ENCODE measurements at regions not wholly inside any gene's neighbourhood (a gene's known extent, or its start where the extent isn't known, plus 50 kb on each side); places are given as distances from the start of the nearest gene placed in this dataset.

DNA sequence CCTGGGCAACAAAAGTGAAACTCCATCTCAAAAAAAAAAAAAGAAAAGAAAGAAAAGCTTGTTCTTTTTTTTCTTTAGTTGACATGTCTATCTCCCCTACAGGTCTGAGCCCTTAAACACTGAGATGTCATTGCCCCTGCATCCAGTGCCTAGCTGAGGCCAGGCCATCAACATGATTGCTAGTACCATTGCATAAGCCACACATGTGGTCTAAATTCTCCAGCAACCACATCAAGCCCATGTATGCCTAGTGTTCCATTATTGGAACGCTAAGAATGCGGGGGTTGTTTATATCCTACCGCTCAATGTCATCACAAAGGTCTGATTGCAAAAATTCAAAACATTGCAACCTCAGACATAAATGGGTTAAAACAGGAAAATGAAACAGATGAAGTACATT lies 62.7 kb downstream of the NPTX2 start:
- no peak for DNase-seq

DNA sequence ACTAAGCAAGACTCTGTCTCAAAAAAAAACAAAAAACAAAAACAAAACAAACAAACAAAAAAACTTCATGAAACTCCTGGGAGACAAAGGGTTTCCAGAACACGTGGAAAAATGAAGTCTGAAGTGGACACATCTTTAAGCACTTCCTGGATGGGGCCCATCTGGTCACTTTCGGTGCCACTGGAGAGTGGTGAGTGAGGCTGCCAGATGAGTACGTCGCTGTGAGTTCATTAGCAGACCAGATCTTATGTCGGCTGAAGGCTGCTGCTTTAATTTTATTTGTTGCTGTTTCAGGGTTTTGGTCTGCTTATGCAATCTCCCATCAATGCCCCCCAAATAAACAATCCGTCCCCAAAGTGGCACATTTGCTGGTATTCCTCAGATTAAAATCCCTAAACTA lies 64.4 kb downstream of the NPTX2 start:
- DNase-seq, result no peak

DNA sequence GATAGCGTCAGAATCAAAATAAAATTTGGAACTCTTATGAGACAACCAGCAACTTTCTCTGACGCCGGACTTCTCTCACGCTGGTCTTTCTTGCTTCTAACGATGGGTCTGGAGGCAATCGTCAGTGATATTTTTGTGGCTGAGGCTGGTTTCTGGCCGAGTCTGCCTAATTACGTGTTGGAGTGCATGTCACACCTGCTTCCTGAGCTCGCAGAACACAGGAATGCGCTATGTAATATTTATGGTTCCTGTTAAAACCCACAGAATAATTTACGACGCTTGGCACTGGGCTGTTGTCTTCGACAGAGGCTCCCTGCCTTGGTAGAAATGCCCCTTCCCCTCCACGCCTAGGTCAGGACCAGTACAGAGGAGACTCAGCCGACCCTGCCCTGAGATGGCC lies 64.9 kb downstream of the NPTX2 start:
- DNase-seq, result no peak

DNA sequence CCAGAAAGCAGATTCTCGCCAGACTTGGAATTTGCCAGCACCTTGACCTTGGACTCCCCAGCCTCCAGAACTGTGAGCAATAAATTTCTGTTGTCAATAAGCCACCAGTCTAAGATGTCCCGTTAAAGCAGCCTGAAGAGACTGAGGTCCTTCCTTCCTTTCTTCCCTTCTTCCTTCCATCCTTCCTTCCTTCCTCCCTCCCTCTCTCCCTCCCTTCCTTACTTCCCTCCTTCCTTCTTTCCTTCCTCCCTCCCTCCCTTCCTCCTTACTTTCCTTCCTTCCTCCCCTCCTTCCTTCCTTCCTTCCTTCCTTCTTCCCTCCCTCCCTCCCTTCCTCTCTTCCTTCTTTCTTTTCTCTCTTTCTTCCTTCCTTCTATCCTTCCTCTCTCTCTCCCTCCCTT lies 66.4 kb downstream of the NPTX2 start:
- DNase-seq, result no peak

DNA sequence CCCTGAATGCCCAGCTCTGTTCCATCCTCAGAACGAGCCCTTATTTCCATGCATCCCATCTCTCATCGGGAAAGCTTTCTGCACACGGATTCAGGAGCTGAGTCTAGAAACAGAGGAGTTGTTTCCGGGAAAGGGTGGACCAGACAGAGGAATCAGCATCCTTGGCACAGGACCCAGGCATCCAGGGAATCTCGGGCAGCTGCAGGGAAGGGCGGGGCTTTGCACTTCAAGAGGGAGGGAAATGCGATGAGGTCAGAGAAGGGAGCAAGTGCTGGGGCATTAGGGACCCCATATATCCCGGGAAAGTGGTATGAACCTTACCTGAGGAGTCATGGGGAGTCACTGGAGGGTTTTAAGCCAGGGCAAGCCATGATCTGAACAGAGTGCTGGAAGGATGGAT lies 68.5 kb downstream of the NPTX2 start:
- no peak for DNase-seq

DNA sequence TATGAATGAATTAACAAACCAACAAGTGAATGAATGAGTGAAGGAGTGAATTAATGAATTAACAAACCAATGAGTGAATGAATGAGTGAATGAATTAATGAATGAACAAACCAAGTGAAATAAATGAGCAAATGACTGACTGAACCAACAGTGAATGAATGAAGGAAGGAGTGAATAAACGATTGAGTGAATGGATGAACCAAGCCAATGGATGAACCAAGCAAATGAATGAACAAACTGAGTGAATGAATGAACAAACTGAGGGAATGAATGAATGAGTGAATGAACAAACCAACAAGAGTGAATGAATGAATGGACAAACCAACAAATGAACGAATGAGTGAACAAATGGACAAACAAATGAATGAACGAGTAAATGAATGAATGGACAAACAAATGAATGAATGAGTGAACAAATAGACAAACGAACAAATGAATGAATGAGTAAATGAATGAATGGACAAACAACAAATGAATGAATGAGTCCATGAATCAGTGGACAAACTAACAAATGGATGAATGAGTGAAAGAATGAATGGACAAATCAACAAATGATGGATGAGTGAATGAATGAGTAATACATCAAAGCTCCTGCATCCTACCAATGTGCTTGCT lies 69.5 kb downstream of the NPTX2 start:
- no peak for DNase-seq

DNA sequence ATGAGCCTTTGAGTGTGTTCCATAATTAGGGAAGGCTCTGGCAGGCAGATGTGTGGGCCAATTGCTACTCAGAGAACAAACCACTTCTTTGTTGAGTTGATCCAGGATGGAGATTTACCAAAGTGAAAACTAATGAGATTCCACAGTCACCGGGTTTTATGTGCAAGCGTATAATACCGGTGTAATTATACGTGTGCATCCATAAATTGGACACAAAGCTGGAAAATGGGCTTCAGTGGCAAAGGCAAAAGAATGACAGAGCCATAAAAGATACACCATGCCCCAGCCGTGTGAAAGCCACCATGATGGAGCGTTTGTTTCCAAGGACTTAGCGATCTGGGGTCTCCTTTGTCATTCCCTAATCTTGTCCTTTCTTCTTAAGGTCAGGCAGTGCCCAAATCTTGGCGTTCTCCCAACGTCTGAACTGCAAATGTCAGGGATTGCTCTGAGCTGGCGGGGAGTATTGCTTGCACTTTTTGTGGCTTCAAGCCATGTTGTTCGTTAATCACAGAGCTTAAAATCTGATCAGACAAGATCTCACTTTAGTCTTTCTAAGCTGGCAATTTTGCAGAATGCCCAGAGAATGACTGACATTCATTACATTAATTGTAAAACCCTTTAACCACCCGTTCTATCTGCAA lies 70.1 kb downstream of the NPTX2 start:
- DNase-seq, result no peak

DNA sequence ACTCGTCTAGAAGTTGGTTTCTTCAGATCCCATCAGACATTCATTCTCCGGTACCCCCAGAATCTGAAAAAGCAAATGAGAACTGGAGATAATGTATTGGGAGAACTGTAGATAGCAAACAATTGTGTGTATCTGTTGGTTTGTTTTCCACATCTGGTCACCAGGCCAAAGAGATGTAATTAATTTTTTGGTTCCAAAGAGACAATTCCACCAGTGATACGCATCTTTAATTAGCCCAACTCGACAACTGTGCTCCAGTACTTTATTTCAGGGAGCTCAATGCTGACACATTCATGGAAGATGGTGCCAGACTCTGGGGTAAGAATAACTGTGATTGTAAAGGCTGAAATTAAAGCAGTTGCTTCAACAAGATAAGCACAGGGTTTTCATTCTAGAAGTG lies 74.5 kb downstream of the NPTX2 start:
- DNase-seq, result no peak

DNA sequence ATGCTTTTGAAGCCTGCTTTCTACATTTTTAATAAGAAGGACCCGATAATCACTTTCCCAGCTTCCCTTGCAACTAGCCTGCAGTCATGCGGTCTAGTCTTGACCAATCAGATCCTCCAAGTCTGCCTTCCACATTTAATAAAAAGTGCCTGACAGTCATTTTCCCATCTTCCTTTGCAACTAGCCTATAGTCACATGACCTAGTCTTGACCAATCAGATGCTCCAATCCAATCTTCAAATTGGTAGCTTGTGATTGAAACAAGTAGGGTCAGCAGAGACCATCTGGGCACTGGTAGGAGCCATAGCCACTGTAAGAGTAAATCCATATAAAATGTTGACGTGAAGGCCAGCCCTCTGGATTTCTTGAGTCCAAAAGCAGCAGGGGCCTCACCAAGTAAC lies 80.0 kb downstream of the NPTX2 start:
- no peak for DNase-seq

DNA sequence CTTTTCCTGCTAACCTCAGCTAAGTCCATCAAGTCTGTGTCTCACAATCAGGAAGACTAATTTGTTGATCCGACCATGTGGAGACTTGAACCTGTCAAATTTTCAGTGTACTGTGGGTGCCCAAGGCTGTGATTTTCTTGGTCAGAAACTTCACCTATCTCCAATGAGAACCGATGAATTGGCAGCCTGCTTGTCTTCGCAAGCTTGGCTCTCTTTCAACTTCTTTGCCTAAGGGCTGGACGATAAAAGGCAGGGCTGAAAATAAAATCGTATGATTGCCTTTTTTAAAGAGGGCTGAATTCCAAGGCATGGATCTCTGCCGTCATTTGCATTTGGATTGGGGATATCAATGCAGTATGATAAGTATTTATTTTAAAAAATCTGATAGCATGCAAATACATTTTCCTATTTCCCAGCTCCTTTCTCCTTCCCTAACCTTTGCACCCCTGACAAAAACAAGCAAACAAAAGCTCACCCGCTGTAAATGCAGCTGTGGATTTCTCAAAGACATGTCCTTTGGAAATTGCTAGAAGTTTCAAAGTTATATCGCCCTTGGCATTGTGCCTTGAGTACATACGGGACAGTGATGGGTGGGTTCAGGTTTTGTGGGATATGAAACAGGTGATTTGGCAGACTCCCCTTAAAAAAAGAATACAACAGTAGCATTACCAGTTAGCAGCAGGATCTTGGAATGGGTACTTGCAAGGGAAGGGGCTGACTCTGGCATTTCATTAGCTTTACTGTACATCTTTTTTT lies 80.6 kb downstream of the NPTX2 start:
- no peak for DNase-seq

DNA sequence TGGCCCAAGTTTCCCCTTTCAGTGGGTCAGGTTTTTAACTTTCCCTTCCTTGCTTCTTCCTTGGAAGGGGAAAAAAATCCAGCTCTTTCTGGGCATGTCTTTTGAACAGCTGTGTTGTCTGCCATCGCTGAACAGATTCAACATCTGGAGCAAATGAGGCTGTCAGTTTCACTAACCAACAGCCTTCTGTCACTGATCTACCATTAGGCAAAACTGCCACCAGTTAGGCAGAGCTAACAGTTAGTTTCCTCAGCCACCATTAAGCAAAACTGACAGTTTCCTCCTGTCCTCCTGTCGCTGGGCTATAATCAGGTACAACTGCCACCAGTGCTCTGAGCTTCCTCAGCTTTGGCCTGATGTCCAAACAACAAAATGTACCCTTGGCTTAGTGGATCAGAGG lies 81.9 kb downstream of the NPTX2 start:
- no peak for DNase-seq

DNA sequence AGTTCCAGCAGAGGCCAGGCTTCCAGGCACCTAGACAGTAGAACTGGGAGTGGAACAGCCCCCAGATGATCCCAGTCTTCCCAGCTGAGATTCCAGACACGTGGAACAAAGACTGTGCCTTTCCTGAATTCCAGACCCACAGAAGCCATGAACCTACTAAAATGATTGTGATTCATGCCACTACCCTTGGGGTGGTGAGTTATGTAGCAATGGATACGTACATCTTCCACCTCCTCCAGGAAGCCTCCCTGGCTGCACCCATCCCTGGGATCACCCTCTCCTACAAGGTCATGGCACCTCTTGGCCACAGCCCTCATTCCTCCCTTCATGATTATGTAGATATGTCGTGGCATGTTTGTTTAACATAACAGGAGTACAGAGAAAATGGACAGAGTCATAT lies 83.4 kb downstream of the NPTX2 start:
- DNase-seq, result no peak

DNA sequence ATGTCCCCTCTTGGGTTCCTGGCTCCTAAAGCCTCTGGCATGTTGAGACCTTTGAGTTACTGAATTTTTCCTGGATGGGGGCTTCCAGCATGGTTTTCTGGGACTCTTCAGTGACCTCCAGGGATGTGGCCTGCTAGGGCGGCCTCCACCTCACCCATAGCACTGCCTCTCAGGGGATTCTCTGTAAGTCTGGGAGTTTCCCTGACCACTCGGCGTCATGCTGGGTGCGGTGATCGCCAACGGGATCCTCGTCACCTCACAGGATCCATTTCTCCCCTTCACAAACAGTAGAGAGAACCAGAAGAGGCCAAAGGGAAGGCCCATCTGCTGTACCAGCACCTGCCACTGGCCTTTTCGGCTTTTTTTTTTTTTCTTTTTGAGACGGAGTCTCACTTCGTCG lies 84.3 kb downstream of the NPTX2 start:
- DNase-seq, result no peak

DNA sequence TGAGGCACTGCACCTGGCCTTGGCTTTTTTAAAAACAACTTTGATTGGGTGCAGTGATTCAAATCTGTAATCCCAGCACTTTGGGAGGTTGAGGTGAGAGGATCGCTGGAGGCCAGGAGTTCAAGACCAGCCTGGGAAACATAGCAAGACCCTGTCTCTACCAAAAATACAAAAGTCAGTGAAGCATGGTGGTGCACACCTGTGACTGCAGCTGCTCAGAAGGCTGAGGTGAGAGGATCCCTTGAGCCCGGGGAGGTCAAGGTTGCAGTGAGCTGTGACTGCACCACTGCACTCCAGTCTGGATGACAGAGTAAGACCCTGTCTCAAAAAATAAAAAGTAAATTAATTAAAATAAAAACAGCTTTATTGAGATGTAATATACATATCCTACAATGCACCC lies 84.9 kb downstream of the NPTX2 start:
- DNase-seq, result no peak

DNA sequence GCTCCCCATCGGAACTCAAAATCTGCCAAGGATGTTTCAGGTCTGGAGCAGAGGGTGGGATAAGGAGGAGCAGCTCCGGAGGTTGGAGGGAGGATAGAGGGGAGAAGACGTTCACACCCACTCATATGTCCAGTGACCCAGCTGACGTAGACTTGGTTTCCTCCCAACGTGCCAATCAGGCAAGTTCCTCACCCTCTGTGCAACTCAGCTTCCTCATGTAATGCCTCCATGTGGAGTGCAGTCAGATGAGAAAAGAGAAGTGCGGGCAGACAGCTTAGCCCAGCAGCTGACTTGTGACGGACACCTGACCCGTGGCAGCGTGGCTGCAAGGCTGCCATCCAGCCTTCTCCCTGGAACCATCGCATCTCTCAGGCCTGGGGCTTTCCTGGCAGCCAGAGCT lies 86.8 kb downstream of the NPTX2 start:
- DNase-seq, result no peak

DNA sequence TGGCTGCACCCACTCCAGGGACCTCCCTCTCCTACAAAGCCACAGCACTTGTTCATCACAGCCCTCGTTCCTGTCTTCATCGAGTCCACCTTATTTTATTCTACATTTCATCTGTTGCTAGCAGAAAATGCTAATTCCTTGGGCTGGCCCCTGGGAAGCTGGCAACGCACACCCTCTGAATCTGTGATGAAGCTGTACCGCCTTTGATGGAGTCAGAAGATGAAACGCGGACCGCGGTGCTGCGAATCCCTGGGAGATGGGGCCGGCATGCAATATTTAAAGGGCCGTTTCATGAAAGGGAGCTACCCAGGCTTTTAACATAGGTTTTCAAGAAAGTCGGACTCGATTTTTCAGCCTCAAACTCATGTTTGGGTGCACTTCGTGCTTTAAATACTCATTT lies 88.5 kb downstream of the NPTX2 start:
- no peak for DNase-seq

DNA sequence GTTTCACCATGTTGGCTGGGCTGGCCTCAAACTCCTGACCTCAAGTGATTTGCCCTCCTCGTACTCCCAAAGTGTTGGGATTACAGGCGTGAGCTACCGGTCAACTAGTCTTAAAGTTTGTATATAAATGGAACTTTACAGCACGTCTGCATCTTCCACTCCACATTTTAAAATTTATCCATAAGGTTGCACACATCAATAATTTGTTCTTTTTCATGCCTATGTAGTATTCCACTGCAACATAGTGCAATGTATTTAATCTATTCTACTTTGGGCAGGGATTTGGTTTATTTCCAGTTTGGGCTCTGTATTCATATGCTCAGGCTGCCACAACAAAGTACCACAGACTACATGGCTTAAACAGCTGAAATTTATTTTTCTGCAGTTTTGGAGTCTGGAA lies 90.0 kb downstream of the NPTX2 start:
- no peak for DNase-seq

DNA sequence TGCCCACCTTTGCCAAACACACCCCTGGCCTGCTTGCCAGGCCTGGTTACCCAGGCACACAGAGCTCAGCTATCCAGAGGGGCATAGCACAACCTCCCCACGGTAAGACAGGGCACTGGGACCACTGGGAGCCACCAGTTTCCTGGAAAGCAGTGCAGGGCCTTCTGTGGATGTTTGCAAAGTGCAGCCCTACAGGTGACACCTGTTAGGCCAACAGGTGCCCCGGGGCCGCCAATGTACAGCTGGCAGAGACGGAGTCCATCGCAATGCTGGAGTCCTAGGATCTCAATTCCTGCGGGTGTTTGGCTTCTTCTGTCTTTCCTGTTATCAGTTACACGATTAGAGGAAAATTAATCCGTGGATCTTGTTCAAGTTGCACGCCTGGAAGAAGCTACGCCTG lies 94.9 kb downstream of the NPTX2 start:
- no peak for DNase-seq

DNA sequence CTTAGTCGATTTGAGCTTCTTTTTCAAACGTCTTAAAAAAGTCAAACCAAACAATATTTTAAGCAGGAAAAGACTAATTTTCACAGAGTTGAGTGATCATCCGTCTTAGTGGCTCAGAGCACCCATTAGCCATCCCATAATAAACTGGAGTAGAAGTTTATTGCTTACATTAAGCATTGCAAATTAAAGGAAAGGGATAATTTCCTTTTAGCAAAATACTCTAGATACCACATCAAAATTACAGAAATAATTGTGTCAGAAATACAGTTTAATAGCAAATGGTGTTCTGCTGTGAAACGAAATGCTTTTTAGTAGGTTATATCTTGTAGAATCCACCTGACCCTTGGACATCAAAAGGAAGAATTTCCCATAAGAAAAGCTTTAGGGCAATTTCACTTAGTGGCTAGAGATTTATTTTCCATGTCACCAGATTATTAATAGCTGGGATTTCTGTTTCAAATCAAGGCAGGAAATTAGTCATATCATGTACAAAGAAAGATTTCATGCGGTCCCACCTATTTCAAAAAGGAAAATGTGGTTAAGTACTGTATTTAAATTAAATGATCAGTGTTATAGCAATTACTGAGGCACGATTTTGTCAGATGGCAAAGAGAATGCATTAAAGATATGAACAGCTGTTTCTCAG lies 96.2 kb downstream of the NPTX2 start:
- DNase-seq, result no peak

DNA sequence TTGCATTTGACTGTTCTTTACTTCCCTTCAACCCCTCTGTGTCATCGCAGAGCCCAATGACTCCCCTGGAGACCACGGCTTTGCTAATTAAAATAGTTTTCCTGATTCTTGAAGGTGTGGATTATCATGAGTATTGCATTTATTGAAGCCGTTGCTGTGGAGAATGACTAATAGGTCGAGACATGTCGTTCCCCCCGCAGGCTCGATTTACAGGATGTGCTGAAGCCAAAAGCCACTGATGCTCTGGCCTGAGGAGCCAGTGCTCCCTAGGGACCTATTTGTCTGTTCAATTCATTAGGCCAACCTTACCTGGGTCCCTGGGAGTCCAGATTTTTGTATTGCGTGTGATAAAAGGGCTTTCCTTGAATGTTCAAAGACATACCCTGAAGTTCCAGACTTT lies 102.3 kb downstream of the NPTX2 start:
- no peak for DNase-seq

DNA sequence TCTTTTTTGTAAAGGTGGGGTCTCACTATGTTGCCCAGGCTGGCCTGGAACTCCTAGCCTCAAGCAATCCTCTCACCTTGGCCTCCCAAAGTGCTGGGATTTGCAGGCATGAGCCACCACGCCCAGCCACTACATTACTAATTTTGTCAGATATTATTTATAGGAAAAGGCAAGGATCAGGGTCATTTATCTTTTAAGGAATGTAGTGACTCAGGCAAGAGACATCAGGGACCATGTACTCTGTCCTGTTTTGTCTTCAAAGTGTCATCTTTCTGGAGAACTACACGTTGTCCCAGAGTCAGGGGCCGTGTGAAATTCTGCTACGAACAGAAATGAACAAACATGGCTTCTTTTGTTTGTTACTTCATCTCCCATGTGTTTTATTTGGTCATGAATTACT lies 105.3 kb downstream of the NPTX2 start:
- no peak for DNase-seq

DNA sequence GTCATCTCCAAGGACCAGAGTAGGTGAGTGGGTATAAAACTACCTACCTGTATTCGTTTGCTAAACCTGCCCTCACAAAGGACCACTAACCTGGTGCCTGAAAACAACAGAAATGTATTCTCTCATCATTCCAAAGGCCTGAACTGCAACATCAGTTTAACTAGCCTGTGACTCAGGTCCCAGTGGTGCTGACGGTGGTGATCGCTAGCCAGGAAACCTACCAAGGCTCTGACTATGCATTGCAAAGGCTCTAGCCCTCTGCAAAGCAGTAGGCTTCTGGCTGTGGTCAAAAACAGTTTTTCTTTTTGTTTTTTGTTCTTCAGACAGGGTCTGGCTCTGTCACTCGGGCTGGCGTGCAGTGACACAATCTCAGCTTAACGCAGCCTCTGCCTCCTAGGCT lies 107.5 kb downstream of the NPTX2 start:
- no peak for DNase-seq

DNA sequence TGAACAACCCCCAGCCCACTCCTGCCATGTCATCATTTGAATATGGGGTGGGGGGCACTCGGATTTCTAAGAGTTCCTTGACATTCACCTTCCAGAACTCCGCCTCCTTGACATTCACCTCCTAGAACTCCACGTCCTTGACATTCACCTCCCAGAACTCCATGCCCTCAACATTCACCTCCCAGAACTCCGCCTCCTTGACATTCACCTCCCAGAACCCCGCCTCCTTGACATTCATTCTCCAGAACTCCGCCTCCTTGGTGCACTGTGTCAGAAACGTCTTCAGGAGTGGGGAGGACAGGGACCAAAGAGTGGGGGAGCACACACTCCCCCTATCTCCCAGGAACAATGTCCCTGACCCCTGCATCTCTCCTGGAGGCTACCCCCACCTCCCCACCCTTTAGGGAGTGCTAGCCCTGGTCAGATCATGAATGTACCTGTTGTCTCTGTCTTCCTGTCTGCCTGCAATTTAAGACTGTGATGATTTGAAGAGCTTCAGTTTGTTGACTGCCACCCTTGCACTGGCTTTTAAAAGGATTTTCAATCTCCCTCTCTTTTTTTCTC lies 110.1 kb downstream of the NPTX2 start:
- DNase-seq, result no peak

DNA sequence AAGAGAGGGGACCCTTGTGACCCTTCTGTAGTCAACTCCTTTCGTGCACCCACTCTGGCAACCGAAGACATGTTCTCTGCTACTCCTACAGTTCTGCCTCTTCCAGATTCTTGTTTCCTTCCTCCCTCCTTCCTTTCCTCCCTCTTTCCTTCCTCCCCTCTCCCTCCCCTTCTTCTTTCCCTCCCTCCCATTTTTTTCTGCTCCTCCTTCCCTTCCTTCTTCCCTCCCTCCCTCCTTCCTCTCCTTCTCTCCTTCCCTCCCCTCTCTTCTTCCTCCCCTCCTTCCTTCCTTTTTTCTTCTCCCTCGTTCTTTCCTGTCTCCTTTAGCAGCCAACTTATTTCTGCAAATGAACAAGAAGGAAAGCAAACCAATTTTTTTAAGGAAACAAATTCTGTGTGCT lies 111.5 kb downstream of the NPTX2 start:
- no peak for DNase-seq

Data from activated CD4-positive, alpha-beta T cell treated with anti-CD3 and anti-CD28 coated beads, Interleukin-10, Interleukin-2, amounts not matched to agents 100 ng/mL and 50 ng/mL, durations not matched to agents 16 hours and 8 hours (primary cell).